K562 (cell line): ENCODE measurements at regions not wholly inside any gene's neighbourhood (a gene's known extent, or its start where the extent isn't known, plus 50 kb on each side); places are given as distances from the start of the nearest gene placed in this dataset.

Experiments used
- ATAC-seq: fragments of 200-7000 bp; cut with Tn5 transposase; 3 replicates; pipeline ENCODE4 v1.9.1; 2020; ENCODE audit warnings: moderate library complexity
- BruUV-seq: library from RNA; stranded (reverse); fragments of 400-500 nt; replicated peaks from 2 replicates; lab custom pipeline; 2021; lab: Mats Ljungman, UMichigan
- CTCF ChIA-PET: fragments of 300-600 bp; formaldehyde crosslinking; extraction: SDS; loops from one replicate; lab custom pipeline; 2021; ENCODE audit warnings: low intra/inter-chr PET ratio; lab: Yijun Ruan, JAX
- POLR2A ChIA-PET: fragments of 300-600, 350-650 bp; sonication (Branson Sonifier 250); formaldehyde crosslinking; extraction: SDS; loops from one replicate; lab custom pipeline; 2021; ENCODE audit warnings: antibody characterized with exemption, inconsistent platforms; lab: Yijun Ruan, JAX
- DNase-seq, 4 experiments: peaks; one replicate each; pipeline versions ENCODE4 v3.0.0 to v3.0.0-alpha.2; 2011 to 2018; ENCODE audit warnings: low spot score in 3 of 4, mixed read lengths in 3 of 4; ENCODE audit errors: extremely low read depth in 1 of 4
- FAIRE-seq: peaks from 2 replicates; lab custom pipeline; 2011; peaks lifted over from hg19 to GRCh38; lab: Jason Lieb, UNC
- H2AFZ ChIP-seq: 2 replicates; pipeline ENCODE4 v1.6.0; 2011; ENCODE audit warnings: low read depth, low read length, control low read depth, inconsistent platforms
- H3K27ac ChIP-seq: fragments of 200-600 bp; 3 replicates; pipeline ENCODE4 v1.8.0; 2011; ENCODE audit warnings: low read depth, mild to moderate bottlenecking, control low read depth, inconsistent platforms, low read length, moderate library complexity, mixed read lengths; ENCODE audit errors: extremely low read depth
- H3K27me3 ChIP-seq, 2 experiments: fragments of 300-600 bp in 1 of 2; 2 replicates in 1 of 2; 3 replicates in 1 of 2; pipeline versions ENCODE4 v1.6.0 to v1.8.0; 2011; ENCODE audit warnings: inconsistent platforms in 2 of 2, low read length in 2 of 2, mild to moderate bottlenecking in 1 of 2, mixed read lengths in 1 of 2, moderate library complexity in 1 of 2; ENCODE audit not compliant: control insufficient read depth in 2 of 2, insufficient read depth in 2 of 2
- H3K36me3 ChIP-seq: fragments of 300-600 bp; 3 replicates; pipeline ENCODE4 v1.8.0; 2011; ENCODE audit warnings: mild to moderate bottlenecking, low read length, inconsistent platforms; ENCODE audit not compliant: control insufficient read depth, insufficient read depth
- H3K4me1 ChIP-seq, 2 experiments: fragments of 200-600 bp in 1 of 2; replicated peaks in 1 of 2; 2 replicates in 1 of 2; 3 replicates in 1 of 2; pipeline versions ENCODE4 v1.5.1 to v1.8.0; 2011; ENCODE audit warnings: inconsistent platforms in 2 of 2, low read length in 2 of 2, mild to moderate bottlenecking in 1 of 2, mixed read lengths in 1 of 2, moderate library complexity in 1 of 2; ENCODE audit not compliant: control insufficient read depth in 2 of 2, insufficient read depth in 2 of 2
- H3K4me2 ChIP-seq: 2 replicates; pipeline ENCODE4 v1.6.1; 2011; ENCODE audit warnings: low read length, control low read depth, inconsistent platforms, mixed read lengths; ENCODE audit not compliant: insufficient read depth
- H3K4me3 ChIP-seq: fragments of 200-600 bp; sonication (generic), shearing (Covaris generic); 2 replicates; pipeline ENCODE4 v1.5.1; 2016; ENCODE audit warnings: control low read depth, inconsistent platforms
- H3K79me2 ChIP-seq: fragments of 200-600 bp; 3 replicates; pipeline ENCODE4 v1.8.0; 2011; ENCODE audit warnings: low read length, inconsistent platforms; ENCODE audit not compliant: control insufficient read depth, insufficient read depth
- H3K9ac ChIP-seq, 2 experiments: 2 replicates each; pipeline versions ENCODE4 v1.6.0 to v1.6.1; 2011; ENCODE audit warnings: low read depth in 2 of 2, low read length in 2 of 2, control low read depth in 1 of 2, inconsistent platforms in 1 of 2, mild to moderate bottlenecking in 1 of 2, mixed read lengths in 1 of 2; ENCODE audit not compliant: insufficient read depth in 1 of 2
- H3K9me1 ChIP-seq: one replicate; pipeline ENCODE4 v1.6.0; 2011; ENCODE audit warnings: inconsistent platforms, mild to moderate bottlenecking, low read length, moderate library complexity; ENCODE audit not compliant: control insufficient read depth, insufficient read depth
- H3K9me3 ChIP-seq: replicated peaks from 2 replicates; pipeline ENCODE4 v1.5.1; 2011; ENCODE audit warnings: low read depth, low read length, inconsistent platforms; ENCODE audit not compliant: control insufficient read depth, insufficient read depth
- H4K20me1 ChIP-seq: replicated peaks from 2 replicates; pipeline ENCODE4 v1.6.1; 2011; ENCODE audit warnings: low read length, inconsistent platforms, mixed read lengths; ENCODE audit not compliant: control insufficient read depth, insufficient read depth
- ARHGAP35 ChIP-seq: fragments of 450-650 bp; IDR thresholded peaks from 2 replicates; pipeline ENCODE4 v1.6.1; 2018; ENCODE audit not compliant: partially characterized antibody
- ATF1 ChIP-seq, 2 experiments: fragments of 450-650 bp in 1 of 2; IDR thresholded peaks; 2 replicates each; pipeline ENCODE4 v1.6.1; 2016; ENCODE audit warnings: missing compliant biosample characterization in 1 of 2, missing genetic modification characterization in 1 of 2
- FUS ChIP-seq: fragments of 200-400 bp; formaldehyde crosslinking; optimal IDR thresholded peaks from 2 replicates; pipeline ENCODE3; 2017; ENCODE audit warnings: low read depth, low read length
- GTF2E2 ChIP-seq: fragments of 200-800 bp; sonication (Bioruptor generic); IDR thresholded peaks from 2 replicates; pipeline ENCODE4 v1.6.1; 2016; ENCODE audit warnings: missing genetic modification characterization, missing compliant biosample characterization
- PHF20 ChIP-seq: fragments of 450-650 bp; IDR thresholded peaks from 2 replicates; pipeline ENCODE4 v1.6.1; 2018; ENCODE audit not compliant: partially characterized antibody
- RBM39 ChIP-seq: fragments of 200-400 bp; formaldehyde crosslinking; optimal IDR thresholded peaks from 2 replicates; pipeline ENCODE3; 2018; ENCODE audit warnings: low read depth, low read length
- TFAM ChIP-seq: fragments of 250-450 bp; sonication (Bioruptor Pico); conservative IDR thresholded peaks from 2 replicates; pipeline ENCODE4 v1.5.0; 2021; ENCODE audit warnings: mild to moderate bottlenecking, moderate library complexity
- ZNF408 ChIP-seq: fragments of 250-450 bp; sonication (Bioruptor Pico); IDR thresholded peaks from 2 replicates; pipeline ENCODE4 v1.4.0; 2020; ENCODE audit warnings: low read depth, mild to moderate bottlenecking, moderate library complexity
- ZNF644 ChIP-seq: fragments of 200-800 bp; sonication (Bioruptor generic); IDR thresholded peaks from 2 replicates; pipeline ENCODE4 v1.6.1; 2016; ENCODE audit warnings: low read depth, missing genetic modification characterization, missing compliant biosample characterization
- WGBS: fragments of 100-300 bp; shearing (Covaris generic); methylation state at CpG from one replicate; pipeline ENCODE4 v1.1.6; 2016; ENCODE audit warnings: low coverage, mixed read lengths; ENCODE audit not compliant: insufficient coverage; ENCODE audit errors: missing lambda C conversion rate; 5-methylcytosine and 5-hydroxymethylcytosine counted together
- in situ Hi-C: fragments of 300-500 bp; cut with MboI; formaldehyde crosslinking; loops from 4 replicates; pipeline ENCODE4 v1.15.0; 2018; ENCODE audit warnings: inconsistent platforms, mixed read lengths
- intact Hi-C: fragments of 100-400 bp; cut with micrococcal nuclease; formaldehyde crosslinking; loops from 2 replicates; pipeline ENCODE4 v1.14.2; 2022
- TF ChIP-seq, protein P1 (sequence below), 2 experiments: fragments of 150-350 bp in 1 of 2; IDR thresholded peaks; 2 replicates each; pipeline ENCODE4 v1.6.1; 2012 to 2016; ENCODE audit warnings: low read depth in 2 of 2, low read length in 2 of 2, mild to moderate bottlenecking in 1 of 2, moderate library complexity in 1 of 2
- TF ChIP-seq, protein P2 (sequence below): fragments of 200-400 bp; formaldehyde crosslinking; IDR thresholded peaks from 2 replicates; pipeline ENCODE4 v1.6.1; 2017; ENCODE audit warnings: mild to moderate bottlenecking, low read depth, low read length, moderate library complexity
- TF ChIP-seq, protein P3 (sequence below), 2 experiments: IDR thresholded peaks in 1 of 2; conservative IDR thresholded peaks in 1 of 2; 2 replicates each; pipeline ENCODE4 v1.6.1; 2016; ENCODE audit warnings: low read depth in 2 of 2, mild to moderate bottlenecking in 1 of 2, missing compliant biosample characterization in 1 of 2, missing genetic modification characterization in 1 of 2, moderate library complexity in 1 of 2

DNA sequence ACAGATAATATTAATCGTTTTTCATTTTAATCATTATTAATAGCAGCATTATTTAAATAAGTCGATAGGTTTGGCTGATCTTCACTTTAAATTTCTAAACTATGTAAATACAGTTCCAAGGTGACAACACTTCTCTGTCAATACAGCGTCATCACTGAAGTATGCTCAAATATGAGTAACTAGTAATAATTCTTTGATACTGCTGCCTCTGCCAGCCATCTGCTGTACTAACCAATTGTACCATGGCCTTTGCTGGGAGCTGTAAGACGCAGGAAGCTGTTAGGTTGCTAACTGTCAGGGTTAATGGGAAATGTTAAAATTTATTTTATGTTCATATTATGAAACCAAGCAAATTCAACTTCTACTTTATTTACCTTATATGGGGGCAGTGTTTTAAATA is 1650.5 kb upstream of the LRRTM3 start:
- Histone ChIP-seq H3K4me3 (no peak overlapping the region), H3K9me3 (no peaks in the 10 kb centered on the region), H3K4me2 (no peak overlapping the region), H3K9ac (no peak overlapping the region), H3K27ac (no peak overlapping the region), H3K27me3 (no peaks in the 10 kb centered on the region), H2AFZ (no peak overlapping the region), H3K79me2 (no peaks in the 10 kb centered on the region), H3K36me3 (no peaks in the 10 kb centered on the region), H3K4me1 (no peaks in the 10 kb centered on the region), H4K20me1 (no peaks in the 10 kb centered on the region), H3K9me1 (no peaks in the 10 kb centered on the region)
- ChIA-PET CTCF (no interaction called here), POLR2A (no interaction called here)
- DNase-seq (no peak), ATAC-seq (no peak), FAIRE-seq (no peak)
- BruUV-seq: no TSS peak
- 0% methylated on average over 4 of the region's 4 CpGs for WGBS
- TF ChIP-seq ZNF644 (no peak), ARHGAP35 (no peak), FUS (no peak), PHF20 (no peak), RBM39 (no peak), ATF1 (CRISPR knock-in tag; IDR thresholded peaks at IDR 0.05) (no peak), ATF1 (tag; IDR thresholded peaks at IDR 0.05) (no peak), GTF2E2 (tag) (no peak), TFAM (CRISPR knock-in tag) (no peak), ZNF408 (no peak)
- TF ChIP-seq, protein P1, sequence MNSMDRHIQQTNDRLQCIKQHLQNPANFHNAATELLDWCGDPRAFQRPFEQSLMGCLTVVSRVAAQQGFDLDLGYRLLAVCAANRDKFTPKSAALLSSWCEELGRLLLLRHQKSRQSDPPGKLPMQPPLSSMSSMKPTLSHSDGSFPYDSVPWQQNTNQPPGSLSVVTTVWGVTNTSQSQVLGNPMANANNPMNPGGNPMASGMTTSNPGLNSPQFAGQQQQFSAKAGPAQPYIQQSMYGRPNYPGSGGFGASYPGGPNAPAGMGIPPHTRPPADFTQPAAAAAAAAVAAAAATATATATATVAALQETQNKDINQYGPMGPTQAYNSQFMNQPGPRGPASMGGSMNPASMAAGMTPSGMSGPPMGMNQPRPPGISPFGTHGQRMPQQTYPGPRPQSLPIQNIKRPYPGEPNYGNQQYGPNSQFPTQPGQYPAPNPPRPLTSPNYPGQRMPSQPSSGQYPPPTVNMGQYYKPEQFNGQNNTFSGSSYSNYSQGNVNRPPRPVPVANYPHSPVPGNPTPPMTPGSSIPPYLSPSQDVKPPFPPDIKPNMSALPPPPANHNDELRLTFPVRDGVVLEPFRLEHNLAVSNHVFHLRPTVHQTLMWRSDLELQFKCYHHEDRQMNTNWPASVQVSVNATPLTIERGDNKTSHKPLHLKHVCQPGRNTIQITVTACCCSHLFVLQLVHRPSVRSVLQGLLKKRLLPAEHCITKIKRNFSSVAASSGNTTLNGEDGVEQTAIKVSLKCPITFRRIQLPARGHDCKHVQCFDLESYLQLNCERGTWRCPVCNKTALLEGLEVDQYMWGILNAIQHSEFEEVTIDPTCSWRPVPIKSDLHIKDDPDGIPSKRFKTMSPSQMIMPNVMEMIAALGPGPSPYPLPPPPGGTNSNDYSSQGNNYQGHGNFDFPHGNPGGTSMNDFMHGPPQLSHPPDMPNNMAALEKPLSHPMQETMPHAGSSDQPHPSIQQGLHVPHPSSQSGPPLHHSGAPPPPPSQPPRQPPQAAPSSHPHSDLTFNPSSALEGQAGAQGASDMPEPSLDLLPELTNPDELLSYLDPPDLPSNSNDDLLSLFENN (IDR thresholded peaks at IDR 0.05; ENCODE audit: low read depth in 2 of 2, low read length in 2 of 2): no peak
- TF ChIP-seq, protein P2, sequence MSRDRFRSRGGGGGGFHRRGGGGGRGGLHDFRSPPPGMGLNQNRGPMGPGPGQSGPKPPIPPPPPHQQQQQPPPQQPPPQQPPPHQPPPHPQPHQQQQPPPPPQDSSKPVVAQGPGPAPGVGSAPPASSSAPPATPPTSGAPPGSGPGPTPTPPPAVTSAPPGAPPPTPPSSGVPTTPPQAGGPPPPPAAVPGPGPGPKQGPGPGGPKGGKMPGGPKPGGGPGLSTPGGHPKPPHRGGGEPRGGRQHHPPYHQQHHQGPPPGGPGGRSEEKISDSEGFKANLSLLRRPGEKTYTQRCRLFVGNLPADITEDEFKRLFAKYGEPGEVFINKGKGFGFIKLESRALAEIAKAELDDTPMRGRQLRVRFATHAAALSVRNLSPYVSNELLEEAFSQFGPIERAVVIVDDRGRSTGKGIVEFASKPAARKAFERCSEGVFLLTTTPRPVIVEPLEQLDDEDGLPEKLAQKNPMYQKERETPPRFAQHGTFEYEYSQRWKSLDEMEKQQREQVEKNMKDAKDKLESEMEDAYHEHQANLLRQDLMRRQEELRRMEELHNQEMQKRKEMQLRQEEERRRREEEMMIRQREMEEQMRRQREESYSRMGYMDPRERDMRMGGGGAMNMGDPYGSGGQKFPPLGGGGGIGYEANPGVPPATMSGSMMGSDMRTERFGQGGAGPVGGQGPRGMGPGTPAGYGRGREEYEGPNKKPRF: no peak
- TF ChIP-seq, protein P3, sequence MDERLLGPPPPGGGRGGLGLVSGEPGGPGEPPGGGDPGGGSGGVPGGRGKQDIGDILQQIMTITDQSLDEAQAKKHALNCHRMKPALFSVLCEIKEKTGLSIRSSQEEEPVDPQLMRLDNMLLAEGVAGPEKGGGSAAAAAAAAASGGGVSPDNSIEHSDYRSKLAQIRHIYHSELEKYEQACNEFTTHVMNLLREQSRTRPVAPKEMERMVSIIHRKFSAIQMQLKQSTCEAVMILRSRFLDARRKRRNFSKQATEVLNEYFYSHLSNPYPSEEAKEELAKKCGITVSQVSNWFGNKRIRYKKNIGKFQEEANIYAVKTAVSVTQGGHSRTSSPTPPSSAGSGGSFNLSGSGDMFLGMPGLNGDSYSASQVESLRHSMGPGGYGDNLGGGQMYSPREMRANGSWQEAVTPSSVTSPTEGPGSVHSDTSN (CRISPR knock-in tag; IDR thresholded peaks at IDR 0.05; ENCODE audit: low read depth): no peak
- TF ChIP-seq, protein P3 (tag; conservative IDR thresholded peaks at IDR 0.05; ENCODE audit: low read depth): no peak
- in situ Hi-C loops: no loop called here
- intact Hi-C loops: no loop called here
